ENCODE measurements at regions not wholly inside any gene's neighbourhood (a gene's known extent, or its start where the extent isn't known, plus 50 kb on each side); places are given as distances from the start of the nearest gene placed in this dataset.

DNA sequence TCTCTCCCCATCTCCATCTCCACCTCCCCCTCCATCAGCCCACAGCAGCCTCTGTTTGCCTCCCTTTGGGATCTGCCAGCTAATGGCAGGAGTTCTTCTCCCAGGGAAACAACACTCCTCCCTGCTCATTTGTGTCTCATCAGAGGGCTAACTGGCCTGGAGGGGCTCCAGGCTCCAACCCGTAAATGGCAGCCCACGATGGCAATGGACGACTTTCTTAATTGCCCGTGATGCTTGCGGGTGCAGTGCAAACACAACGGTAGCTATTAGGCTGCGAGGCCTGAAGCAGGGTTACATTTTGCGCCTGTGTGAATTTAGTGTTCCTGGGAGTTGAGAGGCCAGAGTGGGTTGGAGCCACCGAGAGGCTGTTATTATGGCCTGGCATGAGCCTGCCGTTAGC lies 285.1 kb downstream of the TNS1 start:
- DNase-seq, result no peak

DNA sequence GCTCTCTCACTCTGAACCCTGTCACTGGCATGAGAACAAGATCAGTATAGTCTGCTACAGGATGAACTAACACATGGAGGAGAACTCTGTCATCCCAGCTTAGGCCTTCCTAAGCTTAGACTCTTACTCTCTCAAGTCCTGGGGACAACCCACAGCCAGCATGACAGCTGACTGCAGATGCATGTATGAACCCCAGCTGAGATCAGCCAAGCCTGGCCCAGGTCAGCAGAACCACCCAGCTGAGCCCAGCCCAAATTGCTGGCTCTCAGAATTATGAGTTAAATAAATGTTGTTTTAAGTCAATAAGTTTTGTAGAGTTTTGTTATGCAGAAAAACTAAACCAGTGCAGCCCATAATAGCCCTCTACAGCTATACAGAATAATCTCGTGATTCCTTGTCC lies 287.3 kb downstream of the TNS1 start:
- no peak for DNase-seq

DNA sequence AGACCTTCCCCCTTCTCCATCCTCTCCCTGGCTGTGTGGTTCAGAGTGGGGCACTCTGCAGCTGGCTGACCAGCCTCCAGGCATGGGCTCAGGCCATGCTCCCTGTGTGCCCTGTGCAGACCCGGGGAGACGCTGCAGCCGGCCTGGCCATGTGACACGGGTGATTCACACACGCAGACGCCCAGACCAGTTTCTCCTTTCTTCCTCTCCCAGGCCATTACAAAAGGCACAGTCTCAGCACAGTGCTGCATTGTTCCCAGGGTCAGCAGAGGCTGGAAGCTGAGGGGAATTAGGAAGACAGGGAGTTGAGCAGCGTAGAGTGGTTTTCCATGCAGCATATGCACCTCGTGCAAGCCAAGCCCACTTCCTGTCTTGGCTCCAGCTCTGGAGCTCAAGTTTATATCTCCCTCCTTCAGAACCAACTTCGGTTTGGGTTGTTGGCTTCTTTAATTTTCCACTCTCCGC lies 288.5 kb downstream of the TNS1 start:
- DNase-seq, result peak; percentile 53

DNA sequence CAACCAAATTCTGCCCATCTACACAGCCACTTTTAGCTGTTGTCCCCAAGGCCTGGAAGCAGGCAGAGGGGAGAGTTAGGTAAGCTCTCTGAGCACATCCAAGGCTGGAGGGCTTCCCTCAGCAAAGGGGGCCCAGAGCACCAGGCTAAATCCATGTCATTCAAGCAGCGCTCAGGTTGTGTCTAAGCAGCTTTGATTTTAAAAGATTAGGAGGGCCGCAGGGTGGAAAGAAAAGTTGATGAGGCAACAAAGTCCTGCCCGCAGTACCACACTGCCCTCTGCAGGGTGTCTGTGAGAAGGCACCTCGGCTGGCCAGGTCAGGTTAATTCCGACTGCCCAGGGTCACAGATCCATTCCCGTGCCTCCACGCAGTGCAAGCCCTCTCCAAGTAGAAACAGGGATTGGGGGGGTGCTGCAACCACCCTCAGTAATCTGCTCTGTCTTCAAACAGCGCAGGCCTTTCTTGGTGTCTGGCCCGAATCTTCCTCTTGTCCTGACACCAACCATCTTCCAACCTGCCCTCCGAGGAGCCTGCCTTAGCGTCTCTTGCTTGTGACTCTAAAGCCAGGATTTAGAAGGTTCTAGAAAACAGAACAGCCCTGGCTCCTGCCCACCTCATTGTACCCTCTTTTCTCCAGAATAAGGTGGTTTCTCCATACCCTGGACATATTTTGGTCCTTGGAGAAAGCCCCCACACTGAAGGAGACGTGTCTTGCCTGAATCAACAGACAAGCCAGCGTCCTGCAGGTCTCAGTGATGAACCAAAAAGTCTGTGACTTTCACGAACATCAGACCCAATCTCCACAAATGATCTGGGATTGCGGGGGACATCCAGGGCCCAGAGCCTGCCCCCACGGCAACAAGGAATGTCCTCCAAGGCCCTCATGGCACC lies 289.2 kb downstream of the TNS1 start:
- peak; percentile 53 for DNase-seq

DNA sequence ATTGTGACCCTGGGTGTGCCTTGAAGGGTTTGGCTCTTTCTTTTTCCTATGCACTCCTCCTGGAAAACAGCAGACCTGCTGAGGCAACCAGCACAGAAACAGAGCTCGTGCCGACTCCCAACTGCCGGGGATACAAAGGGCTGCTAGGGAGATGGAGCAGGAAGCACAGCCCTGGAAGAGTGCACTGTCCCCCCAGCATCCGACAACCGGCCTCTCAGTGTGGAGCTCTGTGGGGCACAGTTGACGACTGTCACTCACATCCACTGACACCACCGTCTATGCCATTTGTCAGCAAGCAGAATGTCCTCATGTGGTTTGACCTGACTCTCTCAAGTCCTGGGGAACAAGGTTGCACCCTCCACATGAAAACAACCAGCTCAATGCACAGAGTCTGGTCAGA lies 290.4 kb downstream of the TNS1 start:
- no peak for DNase-seq

DNA sequence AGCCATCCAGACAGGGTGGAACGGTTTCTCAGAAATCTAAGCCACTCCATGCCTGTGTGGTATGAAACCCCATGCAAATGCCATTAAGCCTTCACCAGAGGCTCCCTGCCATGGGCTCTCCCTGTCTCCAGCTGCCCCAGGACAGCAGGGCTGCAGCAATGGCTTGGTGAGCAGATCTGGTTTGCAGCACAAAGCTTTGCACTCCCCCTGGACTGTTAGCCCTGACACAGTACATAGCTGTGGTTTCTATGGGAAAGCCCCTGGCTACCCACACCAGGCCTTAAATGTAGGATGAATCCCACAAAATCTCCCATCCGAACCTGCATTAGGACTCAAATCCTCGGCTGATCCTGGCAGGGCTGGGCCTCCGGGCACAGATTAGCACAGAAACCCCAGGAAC lies 291.6 kb downstream of the TNS1 start:
- no peak for DNase-seq

DNA sequence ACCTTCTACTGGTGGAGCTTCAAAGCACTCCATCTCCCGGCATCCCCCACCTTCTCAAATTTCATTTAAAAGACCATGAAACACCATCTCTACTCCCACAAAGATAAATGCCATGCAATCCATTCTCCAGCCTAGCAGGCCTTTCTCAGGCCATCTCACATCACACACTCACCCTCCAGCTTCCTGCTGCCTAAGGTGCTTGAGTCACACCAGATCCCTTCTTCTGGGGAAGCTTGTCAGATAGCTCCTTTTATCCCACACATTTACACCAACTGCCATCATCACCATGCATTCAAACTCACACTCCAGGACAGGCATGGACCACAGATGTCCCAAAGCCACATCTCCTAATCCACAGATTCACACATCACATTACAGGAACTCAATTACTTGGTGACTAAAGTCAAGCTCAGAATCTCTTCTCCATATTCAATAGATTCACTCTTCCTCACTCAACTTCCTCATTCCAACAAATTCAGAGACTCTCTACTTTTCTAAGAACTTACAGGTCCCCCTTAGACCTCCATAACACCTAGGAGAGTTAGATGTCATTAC lies 292.5 kb downstream of the TNS1 start:
- DNase-seq, result peak; percentile 29

DNA sequence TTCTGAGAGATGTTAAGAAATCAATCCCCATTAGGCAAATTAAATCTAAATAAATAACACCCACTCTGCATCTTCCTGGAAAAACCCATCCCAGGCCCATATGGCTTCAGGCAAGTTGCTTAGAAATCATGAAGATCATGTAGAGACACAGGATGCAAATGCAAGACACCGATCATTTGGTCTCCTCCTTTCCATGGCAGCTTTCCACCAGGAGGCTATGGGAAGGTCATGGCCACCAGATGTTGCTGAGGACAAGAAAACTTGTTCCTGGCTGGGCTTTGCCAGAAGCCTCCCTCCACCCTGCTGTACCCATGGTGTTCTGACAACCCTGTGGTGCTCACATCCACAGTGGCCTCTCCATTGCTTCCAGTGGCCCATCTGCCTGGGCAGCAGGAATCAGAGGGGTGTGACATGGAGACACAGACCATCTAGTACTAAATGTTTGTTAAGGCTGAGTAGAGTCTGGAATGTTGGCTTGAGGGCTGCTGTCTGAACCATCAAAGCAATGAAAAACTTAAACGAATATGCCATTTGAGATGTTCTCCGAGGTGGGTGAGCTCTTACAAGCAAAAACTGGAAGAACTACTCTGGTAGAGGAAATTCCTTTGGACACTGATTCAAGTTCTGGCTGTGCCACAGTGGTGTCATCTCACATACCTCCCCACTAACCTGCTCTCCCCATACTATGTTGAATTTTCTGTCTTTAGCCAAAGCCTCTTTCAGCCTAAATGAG lies 293.2 kb downstream of the TNS1 start:
- DNase-seq, result no peak

DNA sequence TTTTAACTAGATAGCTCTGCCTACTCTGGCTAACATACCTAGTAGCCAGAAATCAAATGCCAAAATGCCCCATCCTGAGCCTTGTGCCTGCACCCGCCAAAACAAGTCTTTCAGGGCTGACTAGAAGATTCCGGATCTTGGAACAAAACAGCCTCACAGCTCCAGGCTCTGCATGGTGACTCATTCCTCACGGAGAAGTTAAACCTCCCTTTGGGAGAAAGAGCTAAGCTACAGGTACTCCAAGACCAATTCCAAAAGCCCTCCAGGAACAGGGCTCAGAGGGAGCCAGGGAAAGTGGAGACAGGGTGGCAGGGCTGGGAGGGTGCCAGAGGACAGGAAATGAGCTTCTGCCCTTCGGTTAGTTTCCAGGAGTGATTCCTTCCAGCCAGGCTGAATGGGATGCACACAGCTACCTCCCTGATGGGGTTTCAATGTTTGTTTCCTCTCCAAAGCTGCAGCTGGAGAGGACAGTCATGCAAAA lies 295.6 kb downstream of the TNS1 start:
- DNase-seq, result no peak

DNA sequence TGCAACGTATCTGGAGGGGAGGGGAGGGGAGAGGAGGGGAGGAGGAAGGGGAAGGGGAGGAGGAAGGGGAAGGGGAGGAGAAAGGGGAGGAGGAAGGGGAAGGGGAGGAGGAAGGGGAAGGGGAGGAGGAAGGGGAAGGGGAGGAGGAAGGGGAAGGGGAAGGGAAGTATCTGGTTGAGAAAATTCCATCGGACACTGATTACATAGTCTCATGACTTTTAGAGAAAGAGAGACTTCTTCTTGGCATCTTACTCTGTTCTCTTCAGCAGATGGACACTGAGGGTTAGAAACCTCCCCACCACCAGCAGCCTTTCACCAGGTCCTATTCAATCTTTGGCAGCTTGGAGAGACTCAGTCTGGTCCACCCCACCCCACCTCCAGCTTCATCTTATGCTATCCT lies 296.3 kb downstream of the TNS1 start:
- no peak for DNase-seq

DNA sequence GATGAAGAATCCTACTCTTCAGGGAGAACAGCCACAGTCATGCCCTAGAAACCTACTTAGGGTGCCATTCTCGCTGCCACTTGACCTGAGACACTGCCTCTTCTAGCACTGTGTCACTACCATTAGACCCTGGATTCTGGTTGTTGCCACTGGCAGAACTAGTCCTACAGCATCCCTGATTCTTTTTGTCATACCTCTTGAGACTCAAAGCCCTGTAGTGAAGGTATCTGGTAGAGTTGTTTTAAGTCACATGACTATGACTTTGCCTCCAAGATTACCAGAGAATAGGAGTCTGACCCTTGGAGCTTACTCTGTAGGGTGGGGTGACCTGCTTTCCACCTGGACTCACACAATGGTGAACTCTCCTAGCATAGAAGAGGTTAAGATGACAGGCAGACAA lies 296.7 kb downstream of the TNS1 start:
- no peak for DNase-seq

DNA sequence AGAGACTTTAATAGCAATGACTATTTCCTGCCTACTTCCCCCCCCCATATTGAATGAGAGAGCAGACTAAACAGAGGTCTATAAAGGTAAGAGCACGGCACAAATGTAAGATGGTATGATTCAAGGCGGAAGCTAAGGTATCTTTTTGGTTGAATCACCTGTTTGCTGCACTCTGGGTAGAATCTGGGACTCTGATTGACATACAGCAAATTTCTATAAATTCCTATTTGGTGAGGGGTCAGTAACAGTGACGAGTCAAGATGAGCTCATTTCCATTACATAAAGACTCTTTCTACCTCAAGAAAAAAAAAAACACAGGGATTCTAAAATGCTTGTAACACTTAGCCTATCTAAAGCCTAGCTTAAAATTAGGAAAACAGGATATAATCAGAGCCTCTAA lies 297.3 kb downstream of the TNS1 start:
- no peak for DNase-seq

DNA sequence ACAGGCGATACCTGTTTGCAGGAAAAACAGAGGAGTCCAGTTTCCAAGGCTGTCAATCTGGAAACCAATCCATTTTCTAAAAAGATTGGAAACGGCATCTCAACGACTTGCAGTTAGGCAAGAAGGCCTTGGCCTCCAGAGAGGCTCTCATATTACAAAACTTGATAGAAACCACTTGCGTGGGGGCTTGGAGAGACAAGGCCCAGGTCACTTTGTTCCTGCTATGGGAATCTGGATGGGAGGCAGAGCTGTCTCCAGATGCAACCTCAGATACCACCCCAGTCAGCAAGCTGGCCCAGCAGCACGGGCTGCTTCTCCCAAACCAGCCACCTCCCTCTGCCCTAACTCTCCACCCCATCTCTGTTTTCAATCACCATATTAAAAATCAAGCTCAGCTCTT lies 298.8 kb downstream of the TNS1 start:
- no peak for DNase-seq

DNA sequence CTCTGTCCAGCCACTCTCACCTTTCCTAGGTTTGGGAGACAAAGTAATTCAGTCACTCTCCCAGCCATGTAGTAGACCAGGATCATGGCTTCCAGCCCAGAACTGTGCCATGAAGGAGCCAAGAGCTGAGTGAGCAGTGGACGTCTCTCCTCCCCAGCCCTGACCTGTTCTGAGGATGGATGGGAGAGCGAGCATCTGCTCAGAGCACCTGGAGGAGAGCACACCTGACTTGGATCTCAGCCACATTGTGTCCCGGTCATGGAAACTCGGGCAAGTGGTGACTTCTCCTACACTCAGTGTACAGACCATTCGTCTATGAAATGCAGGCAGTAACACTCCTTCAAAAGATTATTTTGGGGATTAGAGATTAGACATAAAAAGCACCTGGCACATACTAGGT lies 299.7 kb downstream of the TNS1 start:
- no peak for DNase-seq

DNA sequence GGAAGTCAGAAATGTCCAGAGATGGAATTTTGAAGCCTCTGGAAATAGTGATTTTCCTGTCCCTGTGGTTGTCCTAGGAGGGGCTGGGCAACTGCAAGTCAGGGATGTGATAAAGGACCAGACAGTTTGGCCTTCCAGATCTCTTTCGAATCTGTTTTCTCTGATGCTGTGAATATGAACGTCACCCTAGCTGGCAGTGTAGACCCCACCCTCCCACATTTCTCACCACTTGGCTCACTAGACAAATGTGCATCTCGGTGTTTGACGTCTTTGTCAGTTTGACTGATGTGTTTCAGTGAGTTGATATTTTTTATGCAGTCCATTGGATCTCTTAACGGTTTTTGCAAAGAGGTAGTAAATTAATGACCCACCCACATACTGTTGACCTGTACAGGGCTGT lies 301.2 kb downstream of the TNS1 start:
- DNase-seq, result no peak

DNA sequence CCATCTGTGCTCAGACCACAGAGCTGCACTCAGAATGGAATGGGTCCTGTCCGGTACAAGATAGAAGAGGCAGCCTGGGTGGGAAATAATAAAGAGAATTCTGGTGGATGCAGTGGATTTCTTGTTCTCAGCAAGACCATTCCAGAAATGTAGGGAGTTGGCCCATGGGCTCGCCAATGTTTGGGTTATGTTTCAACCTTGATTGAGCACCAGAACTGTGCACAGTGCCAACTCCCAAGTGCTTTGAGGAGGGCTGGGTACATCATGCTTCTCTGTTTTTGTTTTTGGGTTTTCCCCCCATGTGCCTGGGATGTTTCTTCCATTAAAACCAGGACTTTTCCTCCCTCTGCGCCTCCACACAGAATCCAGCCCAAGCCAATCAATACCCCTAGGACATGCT lies 304.1 kb downstream of the TNS1 start:
- no peak for DNase-seq

DNA sequence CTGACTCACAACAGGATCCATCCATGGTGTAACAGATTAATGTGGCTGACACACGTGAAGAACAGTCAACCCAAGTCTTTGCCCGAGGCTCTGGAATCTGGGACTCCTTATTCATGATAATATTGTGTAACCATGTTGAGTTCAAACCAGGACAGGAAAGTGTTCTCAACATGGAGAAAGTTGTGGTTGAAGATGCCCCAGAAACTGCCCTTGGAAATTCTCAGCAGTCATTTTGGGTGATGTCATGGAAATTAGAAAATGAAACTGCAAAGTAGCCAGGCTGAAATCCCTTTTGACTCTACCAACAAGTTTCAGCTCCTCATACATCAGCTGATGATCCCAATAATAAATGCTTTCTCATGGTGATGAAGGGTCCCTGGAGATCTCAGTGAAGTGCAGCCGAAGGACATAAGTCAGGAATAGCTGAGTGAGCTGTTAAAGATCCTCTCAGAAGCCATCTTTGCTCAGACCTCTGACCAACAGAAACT lies 307.7 kb downstream of the TNS1 start:
- DNase-seq, result peak; percentile 79

DNA sequence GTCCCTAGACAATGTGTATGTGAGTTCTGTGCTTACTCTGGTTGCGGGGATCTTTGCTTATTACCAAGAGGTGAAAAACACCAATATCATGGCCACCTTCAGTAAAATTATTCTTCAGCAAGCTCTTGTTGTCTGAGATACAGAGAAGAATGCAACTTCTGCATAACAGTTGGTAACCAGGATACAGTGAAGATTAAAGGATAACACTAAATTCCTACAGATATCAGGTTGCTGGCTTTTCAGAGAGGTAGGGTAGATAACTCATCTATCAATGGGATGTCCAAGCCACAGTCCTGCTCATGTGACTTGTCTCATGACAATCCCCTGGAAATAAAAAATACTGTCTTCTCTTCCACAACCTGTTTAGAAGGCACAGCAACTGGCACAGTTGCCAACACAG lies 308.5 kb downstream of the TNS1 start:
- no peak for DNase-seq

DNA sequence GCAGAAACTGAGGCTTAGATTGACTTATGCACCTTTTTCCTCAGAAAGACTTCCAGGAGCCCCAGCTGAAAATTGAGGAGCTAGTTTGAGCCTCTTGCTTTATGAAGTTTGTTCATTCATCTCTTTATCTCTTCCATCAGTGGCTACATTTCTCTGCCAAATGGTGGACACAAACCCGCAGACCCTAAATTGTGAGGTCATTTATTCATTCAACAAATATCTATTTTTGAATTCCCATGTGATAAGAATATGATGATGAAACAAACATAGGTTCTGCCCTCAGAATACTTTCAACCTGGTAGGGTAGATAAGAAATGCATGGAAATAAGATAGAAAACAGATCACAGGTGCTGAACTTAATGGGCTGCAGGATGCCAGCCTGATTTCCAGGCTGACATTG lies 309.4 kb downstream of the TNS1 start:
- DNase-seq, result no peak

DNA sequence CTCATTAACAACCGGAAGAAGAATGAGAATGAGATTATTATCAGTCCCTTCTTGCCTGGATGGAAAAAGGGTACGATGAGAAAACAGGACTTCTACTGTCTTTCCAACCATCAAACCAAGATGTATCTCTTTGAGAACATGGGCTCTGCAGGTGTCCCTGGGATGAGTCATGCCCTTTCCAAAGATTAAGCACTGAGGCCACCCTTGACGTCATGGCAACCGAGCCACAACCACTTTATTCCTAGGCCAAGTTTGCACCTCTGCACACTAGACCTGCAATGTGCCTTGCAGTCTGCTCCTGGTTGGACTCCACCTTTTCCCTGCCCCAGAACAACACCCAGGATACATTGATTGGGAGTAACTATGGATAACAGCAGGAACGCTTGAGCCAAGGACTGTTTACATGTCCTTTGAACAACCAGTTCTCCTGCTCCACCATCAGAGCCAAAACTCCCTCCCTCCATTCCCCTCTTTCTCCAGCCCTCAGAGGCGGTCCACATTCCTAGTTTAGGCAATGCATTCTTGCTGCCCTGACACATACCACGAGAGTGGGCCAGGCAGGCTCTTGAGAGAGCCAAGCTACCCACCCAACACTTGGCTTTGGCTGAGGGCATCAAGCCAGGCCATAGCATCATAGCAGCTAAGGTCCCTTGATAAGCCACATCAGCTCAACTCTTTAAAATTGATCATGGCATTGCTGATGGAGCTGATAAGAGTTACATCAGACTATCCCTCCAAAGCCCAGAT lies 310.7 kb downstream of the TNS1 start:
- no peak for DNase-seq

DNA sequence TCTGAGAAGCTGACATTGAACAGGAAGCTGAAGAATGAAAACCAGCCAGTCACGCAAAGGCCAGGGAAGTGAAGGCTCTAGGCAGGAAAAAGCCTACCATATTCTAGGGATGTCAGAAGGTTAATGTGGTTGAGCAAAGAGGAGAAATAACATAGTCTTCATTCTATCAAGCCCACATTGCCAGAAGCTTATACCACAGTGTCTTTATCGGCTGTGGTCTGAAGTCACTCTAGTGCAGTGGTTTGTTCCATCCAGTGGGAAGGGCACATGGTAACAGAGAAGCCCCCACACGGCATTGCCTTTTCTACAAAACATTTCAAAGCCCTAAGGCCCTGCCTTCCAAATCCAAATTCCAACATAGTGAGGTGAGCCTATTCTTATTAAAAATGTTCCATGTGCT lies 311.3 kb downstream of the TNS1 start:
- peak; percentile 22 for DNase-seq

DNA sequence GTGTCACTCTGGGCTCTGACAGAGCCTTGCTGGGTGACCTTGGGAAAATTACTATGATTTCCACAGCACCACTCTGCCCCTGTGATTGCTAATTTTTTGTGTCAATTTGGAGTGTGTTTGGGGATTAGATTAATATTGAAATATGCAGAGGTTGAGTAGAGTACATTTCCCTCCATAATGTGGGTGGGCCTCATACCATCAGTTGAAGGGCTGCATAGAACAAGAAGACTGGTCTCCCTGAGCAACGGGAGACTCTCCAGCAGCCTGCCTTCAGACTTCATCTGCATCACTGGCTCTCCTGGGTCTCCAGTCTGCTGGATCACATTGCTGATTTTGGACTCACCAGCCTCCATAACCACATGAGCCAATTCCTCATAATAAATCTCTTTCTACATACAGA lies 313.7 kb downstream of the TNS1 start:
- DNase-seq, result no peak

DNA sequence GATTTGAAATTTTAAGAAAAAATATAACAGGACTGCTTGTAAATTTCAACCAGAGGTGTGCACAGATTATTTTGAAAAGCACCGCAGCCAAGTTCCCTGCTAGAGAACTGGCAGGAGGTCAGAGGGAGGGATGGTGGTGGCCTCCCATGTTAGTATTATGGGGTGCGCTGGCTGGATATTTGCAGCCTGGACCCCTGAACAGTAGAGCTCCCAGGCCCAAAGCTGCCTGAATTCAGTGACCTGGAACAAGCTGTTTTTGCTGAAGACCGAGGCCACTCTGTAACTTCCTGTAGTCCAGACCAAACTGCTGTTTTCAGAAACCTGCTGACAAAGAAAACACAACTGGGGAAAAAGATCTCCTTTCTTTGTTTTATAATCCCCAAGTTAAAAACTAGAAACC lies 314.3 kb downstream of the TNS1 start:
- DNase-seq, result no peak
